ENCODE measurements at regions not wholly inside any gene's neighbourhood (a gene's known extent, or its start where the extent isn't known, plus 50 kb on each side); places are given as distances from the start of the nearest gene placed in this dataset.

- Histone ChIP-seq H3K4me2 (no peak overlapping the region), H3K36me3 (ENCODE audit: insufficient read depth) (no peaks in the 10 kb centered on the region), H3K27ac (no peak overlapping the region), H3K27me3 (ENCODE audit: insufficient read depth, low read depth) (no peaks in the 10 kb centered on the region), H3K4me3 (IDR thresholded peaks at IDR 0.05; ENCODE audit: insufficient read depth, low read depth, low read length) (no peak overlapping the region), H3K4me1 (ENCODE audit: low read depth, poor library complexity, severe bottlenecking) (peaks cover 24% of the 10 kb centered on the region), H4K20me1 (ENCODE audit: insufficient read depth) (no peaks in the 10 kb centered on the region), H3K79me2 (ENCODE audit: insufficient read depth, low read depth) (no peaks in the 10 kb centered on the region), H3K9ac (no peak overlapping the region), H2AFZ (ENCODE audit: low read depth) (no peak overlapping the region)
- TF ChIP-seq, protein P1, sequence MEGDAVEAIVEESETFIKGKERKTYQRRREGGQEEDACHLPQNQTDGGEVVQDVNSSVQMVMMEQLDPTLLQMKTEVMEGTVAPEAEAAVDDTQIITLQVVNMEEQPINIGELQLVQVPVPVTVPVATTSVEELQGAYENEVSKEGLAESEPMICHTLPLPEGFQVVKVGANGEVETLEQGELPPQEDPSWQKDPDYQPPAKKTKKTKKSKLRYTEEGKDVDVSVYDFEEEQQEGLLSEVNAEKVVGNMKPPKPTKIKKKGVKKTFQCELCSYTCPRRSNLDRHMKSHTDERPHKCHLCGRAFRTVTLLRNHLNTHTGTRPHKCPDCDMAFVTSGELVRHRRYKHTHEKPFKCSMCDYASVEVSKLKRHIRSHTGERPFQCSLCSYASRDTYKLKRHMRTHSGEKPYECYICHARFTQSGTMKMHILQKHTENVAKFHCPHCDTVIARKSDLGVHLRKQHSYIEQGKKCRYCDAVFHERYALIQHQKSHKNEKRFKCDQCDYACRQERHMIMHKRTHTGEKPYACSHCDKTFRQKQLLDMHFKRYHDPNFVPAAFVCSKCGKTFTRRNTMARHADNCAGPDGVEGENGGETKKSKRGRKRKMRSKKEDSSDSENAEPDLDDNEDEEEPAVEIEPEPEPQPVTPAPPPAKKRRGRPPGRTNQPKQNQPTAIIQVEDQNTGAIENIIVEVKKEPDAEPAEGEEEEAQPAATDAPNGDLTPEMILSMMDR (conservative IDR thresholded peaks at IDR 0.05; ENCODE audit: low read depth, low read length) = no peak
These were observed 876.2 kb downstream of the C12orf50 start for GRCh38 chr12:87152841-87153528.

DNA sequence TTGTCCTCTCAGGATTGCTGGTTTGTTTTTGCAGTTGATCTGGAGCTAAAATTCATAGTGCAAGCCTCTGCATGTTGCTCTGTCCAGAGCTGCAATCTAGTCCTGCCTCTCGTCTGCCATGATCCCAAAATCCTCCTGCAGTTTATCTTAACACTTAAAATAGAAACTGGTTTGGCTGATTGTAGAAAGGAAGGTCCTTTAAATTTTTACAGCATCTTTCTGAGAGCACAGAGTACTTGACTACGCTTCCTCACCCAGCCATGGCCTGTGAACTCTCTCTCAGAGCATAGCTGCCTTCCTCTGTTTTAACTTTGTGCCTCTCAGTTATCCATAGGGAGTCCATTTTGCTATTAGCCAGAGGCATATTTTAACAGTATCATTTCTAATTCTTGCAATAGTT, 877.1 kb downstream of the C12orf50 start:
- no peaks in the 10 kb centered on the region for H4K20me1 ChIP-seq (ENCODE audit: insufficient read depth)
- peak overlapping the region; percentile 90 for H3K27ac ChIP-seq
- H2AFZ ChIP-seq (ENCODE audit: low read depth) = peak overlapping the region; percentile 86
- H3K9ac ChIP-seq = peak overlapping the region; percentile 58; the same call in 1 of the 2 replicates
- H3K36me3 ChIP-seq (ENCODE audit: insufficient read depth) = no peaks in the 10 kb centered on the region
- no peaks in the 10 kb centered on the region for H3K27me3 ChIP-seq (ENCODE audit: insufficient read depth, low read depth)
- H3K4me2 ChIP-seq = no peak overlapping the region; the same call in 1 of the 2 replicates
- no peaks in the 10 kb centered on the region for H3K79me2 ChIP-seq (ENCODE audit: insufficient read depth, low read depth)
- TF ChIP-seq, protein P1 (conservative IDR thresholded peaks at IDR 0.05; ENCODE audit: low read depth, low read length) = no peak
- peaks cover 24% of the 10 kb centered on the region for H3K4me1 ChIP-seq (ENCODE audit: low read depth, poor library complexity, severe bottlenecking)
- no peak overlapping the region for H3K4me3 ChIP-seq (IDR thresholded peaks at IDR 0.05; ENCODE audit: insufficient read depth, low read depth, low read length)

- H3K27ac ChIP-seq = peak overlapping the region; percentile 90
- no peaks in the 10 kb centered on the region for H3K36me3 ChIP-seq (ENCODE audit: insufficient read depth)
- H3K79me2 ChIP-seq (ENCODE audit: insufficient read depth, low read depth) = no peaks in the 10 kb centered on the region
- H3K4me2 ChIP-seq = peak overlapping the region; percentile 45; the same call in 1 of the 2 replicates
- H3K4me3 ChIP-seq (IDR thresholded peaks at IDR 0.05; ENCODE audit: insufficient read depth, low read depth, low read length) = no peak overlapping the region
- peak overlapping the region; percentile 86 for H2AFZ ChIP-seq (ENCODE audit: low read depth)
- H3K4me1 ChIP-seq (ENCODE audit: low read depth, poor library complexity, severe bottlenecking) = peaks cover 24% of the 10 kb centered on the region
- H3K27me3 ChIP-seq (ENCODE audit: insufficient read depth, low read depth) = no peaks in the 10 kb centered on the region
- TF ChIP-seq, protein P1 (conservative IDR thresholded peaks at IDR 0.05; ENCODE audit: low read depth, low read length) = no peak; the same call in 1 of the 2 replicates
- H4K20me1 ChIP-seq (ENCODE audit: insufficient read depth) = no peaks in the 10 kb centered on the region
- H3K9ac ChIP-seq = peak overlapping the region; percentile 58; the same call in 1 of the 2 replicates
These were observed 878.1 kb downstream of the C12orf50 start for GRCh38 chr12:87150969-87151662.

DNA sequence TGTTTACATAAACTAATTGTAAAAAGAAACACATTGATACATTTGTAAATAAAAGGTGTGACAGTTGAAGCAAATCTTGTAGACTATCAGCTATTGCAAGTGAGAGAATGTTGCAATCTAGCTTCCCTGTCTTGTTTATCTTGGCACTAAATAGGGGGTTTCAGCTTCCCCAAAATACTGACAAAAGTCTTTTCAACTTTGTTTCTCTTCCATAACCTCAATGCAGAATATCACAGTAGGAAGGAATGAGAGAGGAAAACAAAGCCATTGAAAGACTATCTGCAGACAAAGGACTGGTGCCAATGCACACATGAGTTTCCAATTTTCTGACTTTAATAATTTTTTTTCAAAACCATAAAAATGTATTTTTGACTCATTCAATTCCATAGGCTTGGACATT, 886.2 kb upstream of the MGAT4C start:
- TF ChIP-seq, protein P1 (conservative IDR thresholded peaks at IDR 0.05; ENCODE audit: low read depth, low read length) = no peak
- Histone ChIP-seq H4K20me1 (ENCODE audit: insufficient read depth) (no peaks in the 10 kb centered on the region), H3K27me3 (ENCODE audit: insufficient read depth, low read depth) (no peaks in the 10 kb centered on the region), H3K27ac (no peak overlapping the region), H3K4me1 (ENCODE audit: low read depth, poor library complexity, severe bottlenecking) (no peaks in the 10 kb centered on the region), H3K9ac (no peak overlapping the region), H3K4me3 (IDR thresholded peaks at IDR 0.05; ENCODE audit: insufficient read depth, low read depth, low read length) (no peak overlapping the region), H3K4me2 (no peak overlapping the region), H2AFZ (ENCODE audit: low read depth) (no peak overlapping the region), H3K79me2 (ENCODE audit: insufficient read depth, low read depth) (no peaks in the 10 kb centered on the region), H3K36me3 (ENCODE audit: insufficient read depth) (no peaks in the 10 kb centered on the region)

Data from KMS-11 (cell line).